HepG2 (cell line): ENCODE measurements at regions not wholly inside any gene's neighbourhood (a gene's known extent, or its start where the extent isn't known, plus 50 kb on each side); places are given as distances from the start of the nearest gene placed in this dataset.

Source experiments
- ATAC-seq: fragments of 200-7000 bp; cut with Tn5 transposase; 3 replicates; pipeline ENCODE4 v1.9.1; 2020; ENCODE audit warnings: mild to moderate bottlenecking, moderate library complexity
- BruUV-seq: library from RNA; stranded (reverse); fragments of 400-500 nt; replicated peaks from 2 replicates; lab custom pipeline; 2021; lab: Mats Ljungman, UMichigan
- CTCF ChIA-PET: fragments of 300-600 bp; formaldehyde crosslinking; extraction: SDS; loops from one replicate; lab custom pipeline; 2021; ENCODE audit warnings: low total read pairs, inconsistent platforms, low intra/inter-chr PET ratio; lab: Yijun Ruan, JAX
- POLR2A ChIA-PET: fragments of 350-600 bp; sonication (Branson Sonifier 250); formaldehyde crosslinking; loops from one replicate; lab custom pipeline; 2020; ENCODE audit warnings: antibody characterized with exemption, inconsistent platforms; lab: Yijun Ruan, JAX
- DNase-seq: peaks from one replicate; pipeline ENCODE4 v3.0.0-alpha.2; 2015; ENCODE audit warnings: low spot score
- FAIRE-seq: peaks from 3 replicates; lab custom pipeline; 2011; peaks lifted over from hg19 to GRCh38; lab: Jason Lieb, UNC
- H2AFZ ChIP-seq: one replicate; pipeline ENCODE4 v1.6.1; 2011; ENCODE audit warnings: low read length, inconsistent platforms
- H3K27ac ChIP-seq: fragments of 300-600 bp; 3 replicates; pipeline ENCODE4 v1.8.0; 2011; ENCODE audit warnings: mixed run types, mild to moderate bottlenecking, mixed read lengths, low read length, inconsistent platforms; ENCODE audit not compliant: insufficient read depth; ENCODE audit errors: extremely low read length
- H3K27me3 ChIP-seq, 2 experiments: fragments of 200-600 bp in 1 of 2; 2 replicates in 1 of 2; 3 replicates in 1 of 2; pipeline versions ENCODE4 v1.6.0 to v1.8.0; 2011; ENCODE audit warnings: low read length in 2 of 2, mild to moderate bottlenecking in 2 of 2, moderate library complexity in 2 of 2, inconsistent platforms in 1 of 2; ENCODE audit not compliant: insufficient read depth in 2 of 2, control insufficient read depth in 1 of 2
- H3K36me3 ChIP-seq, 2 experiments: fragments of 200-600 bp in 1 of 2; replicated peaks in 1 of 2; 2 replicates in 1 of 2; 3 replicates in 1 of 2; pipeline versions ENCODE4 v1.5.1 to v1.8.0; 2011; ENCODE audit warnings: low read length in 2 of 2, inconsistent platforms in 1 of 2; ENCODE audit not compliant: insufficient read depth in 2 of 2, control insufficient read depth in 1 of 2
- H3K4me1 ChIP-seq: 2 replicates; pipeline ENCODE4 v1.5.1; 2012; ENCODE audit warnings: low read length, inconsistent platforms; ENCODE audit not compliant: insufficient read depth
- H3K4me2 ChIP-seq: 2 replicates; pipeline ENCODE4 v1.6.0; 2011; ENCODE audit warnings: low read depth, low read length, inconsistent platforms
- H3K4me3 ChIP-seq, 3 experiments: fragments of 200-600 bp in 1 of 3; sonication (generic), shearing (Covaris generic) in 1 of 3; replicated peaks in 1 of 3; 2 replicates each; pipeline ENCODE4 v1.5.1; 2011 to 2016; ENCODE audit warnings: low read length in 3 of 3, inconsistent platforms in 2 of 3, low read depth in 2 of 3, mild to moderate bottlenecking in 2 of 3, control low read depth in 1 of 3, mixed read lengths in 1 of 3; ENCODE audit not compliant: insufficient read depth in 1 of 3
- H3K79me2 ChIP-seq: one replicate; pipeline ENCODE4 v1.6.1; 2011; ENCODE audit warnings: low read length, inconsistent platforms; ENCODE audit not compliant: insufficient read depth
- H3K9ac ChIP-seq: 2 replicates; pipeline ENCODE4 v1.6.0; 2011; ENCODE audit warnings: mild to moderate bottlenecking, low read depth, low read length, inconsistent platforms; ENCODE audit not compliant: insufficient read depth
- H3K9me3 ChIP-seq: 2 replicates; pipeline ENCODE4 v1.5.1; 2012; ENCODE audit warnings: mild to moderate bottlenecking, low read length
- H4K20me1 ChIP-seq: 2 replicates; pipeline ENCODE4 v1.6.0; 2011; ENCODE audit warnings: inconsistent platforms, mild to moderate bottlenecking, low read length, moderate library complexity; ENCODE audit not compliant: insufficient read depth
- PCBP2 ChIP-seq: fragments of 200-400 bp; formaldehyde crosslinking; optimal IDR thresholded peaks from 2 replicates; pipeline ENCODE3; 2018; ENCODE audit warnings: low read length, low read depth; ENCODE audit not compliant: poor library complexity, severe bottlenecking
- PHB2 ChIP-seq: fragments of 450-650 bp; IDR thresholded peaks from 2 replicates; pipeline ENCODE4 v1.6.1; 2018; ENCODE audit not compliant: partially characterized antibody
- ZBTB38 ChIP-seq: sonication (generic); formaldehyde crosslinking; IDR thresholded peaks from 2 replicates; pipeline ENCODE4 v1.5.1; 2020; ENCODE audit warnings: mild to moderate bottlenecking, missing genetic modification reagents
- ZNF160 ChIP-seq: sonication (generic); formaldehyde crosslinking; IDR thresholded peaks from 2 replicates; pipeline ENCODE4 v1.8.0; 2022; ENCODE audit warnings: mild to moderate bottlenecking, inconsistent platforms, missing genetic modification reagents
- WGBS: methylation state at CpG from one replicate; pipeline ENCODE4 v1.1.6; 2017; ENCODE audit warnings: low lambda C conversion rate; 5-methylcytosine and 5-hydroxymethylcytosine counted together
- in situ Hi-C: cut with HindIII; loops from 2 replicates; pipeline ENCODE4 v1.10.0; 2017; ENCODE audit warnings: low pct_unique_long_range_greater_than_20kb; ENCODE audit not compliant: extremely low pct_ligation_motif_present
- intact Hi-C: fragments of 100-400 bp; cut with micrococcal nuclease; formaldehyde crosslinking; loops from one replicate; pipeline ENCODE4 v1.10.0; 2022; ENCODE audit not compliant: unreplicated experiment
- TF ChIP-seq, protein P1 (sequence below): sonication (generic); formaldehyde crosslinking; IDR thresholded peaks from 2 replicates; pipeline ENCODE4 v1.4.0; 2020; ENCODE audit warnings: missing genetic modification reagents
- TF ChIP-seq, protein P2 (sequence below): sonication (generic); formaldehyde crosslinking; IDR thresholded peaks from 2 replicates; pipeline ENCODE4 v1.5.1; 2020; ENCODE audit warnings: mild to moderate bottlenecking, missing genetic modification reagents, borderline replicate concordance

DNA sequence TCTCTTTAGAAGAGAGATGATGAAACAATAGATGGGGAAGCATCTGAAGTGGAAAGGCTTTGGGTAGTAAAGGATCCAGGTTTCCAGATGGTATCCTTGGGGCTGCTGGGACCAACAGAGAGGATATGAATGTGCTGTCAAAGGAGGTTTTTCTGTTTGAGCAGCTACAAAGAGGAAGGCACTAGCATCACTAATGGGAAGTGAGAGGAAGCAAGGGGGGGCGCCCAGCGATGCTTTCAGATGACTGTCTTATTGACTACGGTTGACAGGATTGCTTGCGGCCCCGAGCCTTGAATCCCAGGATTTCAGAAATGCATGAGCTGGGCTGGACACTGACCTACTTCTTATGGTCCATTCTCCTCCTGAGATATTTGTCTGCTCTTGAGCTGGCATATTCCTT lies 103.8 kb upstream of the GALNT15 start:
- in situ Hi-C loops = no loop called here
- peak overlapping the region; percentile 46; the same call in 1 of the 2 replicates for H3K4me2 ChIP-seq
- TF ChIP-seq, protein P1, sequence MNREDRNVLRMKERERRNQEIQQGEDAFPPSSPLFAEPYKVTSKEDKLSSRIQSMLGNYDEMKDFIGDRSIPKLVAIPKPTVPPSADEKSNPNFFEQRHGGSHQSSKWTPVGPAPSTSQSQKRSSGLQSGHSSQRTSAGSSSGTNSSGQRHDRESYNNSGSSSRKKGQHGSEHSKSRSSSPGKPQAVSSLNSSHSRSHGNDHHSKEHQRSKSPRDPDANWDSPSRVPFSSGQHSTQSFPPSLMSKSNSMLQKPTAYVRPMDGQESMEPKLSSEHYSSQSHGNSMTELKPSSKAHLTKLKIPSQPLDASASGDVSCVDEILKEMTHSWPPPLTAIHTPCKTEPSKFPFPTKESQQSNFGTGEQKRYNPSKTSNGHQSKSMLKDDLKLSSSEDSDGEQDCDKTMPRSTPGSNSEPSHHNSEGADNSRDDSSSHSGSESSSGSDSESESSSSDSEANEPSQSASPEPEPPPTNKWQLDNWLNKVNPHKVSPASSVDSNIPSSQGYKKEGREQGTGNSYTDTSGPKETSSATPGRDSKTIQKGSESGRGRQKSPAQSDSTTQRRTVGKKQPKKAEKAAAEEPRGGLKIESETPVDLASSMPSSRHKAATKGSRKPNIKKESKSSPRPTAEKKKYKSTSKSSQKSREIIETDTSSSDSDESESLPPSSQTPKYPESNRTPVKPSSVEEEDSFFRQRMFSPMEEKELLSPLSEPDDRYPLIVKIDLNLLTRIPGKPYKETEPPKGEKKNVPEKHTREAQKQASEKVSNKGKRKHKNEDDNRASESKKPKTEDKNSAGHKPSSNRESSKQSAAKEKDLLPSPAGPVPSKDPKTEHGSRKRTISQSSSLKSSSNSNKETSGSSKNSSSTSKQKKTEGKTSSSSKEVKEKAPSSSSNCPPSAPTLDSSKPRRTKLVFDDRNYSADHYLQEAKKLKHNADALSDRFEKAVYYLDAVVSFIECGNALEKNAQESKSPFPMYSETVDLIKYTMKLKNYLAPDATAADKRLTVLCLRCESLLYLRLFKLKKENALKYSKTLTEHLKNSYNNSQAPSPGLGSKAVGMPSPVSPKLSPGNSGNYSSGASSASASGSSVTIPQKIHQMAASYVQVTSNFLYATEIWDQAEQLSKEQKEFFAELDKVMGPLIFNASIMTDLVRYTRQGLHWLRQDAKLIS (CRISPR knock-in tag) = no peak
- TF ChIP-seq ZNF160 (CRISPR knock-in tag) (no peak), PCBP2 (no peak), PHB2 (no peak), ZBTB38 (no peak)
- TF ChIP-seq, protein P2, sequence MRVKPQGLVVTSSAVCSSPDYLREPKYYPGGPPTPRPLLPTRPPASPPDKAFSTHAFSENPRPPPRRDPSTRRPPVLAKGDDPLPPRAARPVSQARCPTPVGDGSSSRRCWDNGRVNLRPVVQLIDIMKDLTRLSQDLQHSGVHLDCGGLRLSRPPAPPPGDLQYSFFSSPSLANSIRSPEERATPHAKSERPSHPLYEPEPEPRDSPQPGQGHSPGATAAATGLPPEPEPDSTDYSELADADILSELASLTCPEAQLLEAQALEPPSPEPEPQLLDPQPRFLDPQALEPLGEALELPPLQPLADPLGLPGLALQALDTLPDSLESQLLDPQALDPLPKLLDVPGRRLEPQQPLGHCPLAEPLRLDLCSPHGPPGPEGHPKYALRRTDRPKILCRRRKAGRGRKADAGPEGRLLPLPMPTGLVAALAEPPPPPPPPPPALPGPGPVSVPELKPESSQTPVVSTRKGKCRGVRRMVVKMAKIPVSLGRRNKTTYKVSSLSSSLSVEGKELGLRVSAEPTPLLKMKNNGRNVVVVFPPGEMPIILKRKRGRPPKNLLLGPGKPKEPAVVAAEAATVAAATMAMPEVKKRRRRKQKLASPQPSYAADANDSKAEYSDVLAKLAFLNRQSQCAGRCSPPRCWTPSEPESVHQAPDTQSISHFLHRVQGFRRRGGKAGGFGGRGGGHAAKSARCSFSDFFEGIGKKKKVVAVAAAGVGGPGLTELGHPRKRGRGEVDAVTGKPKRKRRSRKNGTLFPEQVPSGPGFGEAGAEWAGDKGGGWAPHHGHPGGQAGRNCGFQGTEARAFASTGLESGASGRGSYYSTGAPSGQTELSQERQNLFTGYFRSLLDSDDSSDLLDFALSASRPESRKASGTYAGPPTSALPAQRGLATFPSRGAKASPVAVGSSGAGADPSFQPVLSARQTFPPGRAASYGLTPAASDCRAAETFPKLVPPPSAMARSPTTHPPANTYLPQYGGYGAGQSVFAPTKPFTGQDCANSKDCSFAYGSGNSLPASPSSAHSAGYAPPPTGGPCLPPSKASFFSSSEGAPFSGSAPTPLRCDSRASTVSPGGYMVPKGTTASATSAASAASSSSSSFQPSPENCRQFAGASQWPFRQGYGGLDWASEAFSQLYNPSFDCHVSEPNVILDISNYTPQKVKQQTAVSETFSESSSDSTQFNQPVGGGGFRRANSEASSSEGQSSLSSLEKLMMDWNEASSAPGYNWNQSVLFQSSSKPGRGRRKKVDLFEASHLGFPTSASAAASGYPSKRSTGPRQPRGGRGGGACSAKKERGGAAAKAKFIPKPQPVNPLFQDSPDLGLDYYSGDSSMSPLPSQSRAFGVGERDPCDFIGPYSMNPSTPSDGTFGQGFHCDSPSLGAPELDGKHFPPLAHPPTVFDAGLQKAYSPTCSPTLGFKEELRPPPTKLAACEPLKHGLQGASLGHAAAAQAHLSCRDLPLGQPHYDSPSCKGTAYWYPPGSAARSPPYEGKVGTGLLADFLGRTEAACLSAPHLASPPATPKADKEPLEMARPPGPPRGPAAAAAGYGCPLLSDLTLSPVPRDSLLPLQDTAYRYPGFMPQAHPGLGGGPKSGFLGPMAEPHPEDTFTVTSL (CRISPR knock-in tag) = no peak
- TF ChIP-seq, all 625 proteins: peak for 0
- intact Hi-C loops = no loop called here
- FAIRE-seq (no peak), ATAC-seq (no peak), DNase-seq (no peak)
- no peaks in the 10 kb centered on the region for H3K36me3 ChIP-seq
- H3K4me1 ChIP-seq = peaks cover 41% of the 10 kb centered on the region
- no peaks in the 10 kb centered on the region; a peak in 1 of 5 replicates for H3K27me3 ChIP-seq
- H3K9me3 ChIP-seq = no peaks in the 10 kb centered on the region
- 42% methylated on average over 5 of the region's 5 CpGs for WGBS
- ChIA-PET POLR2A (interaction anchor here (1.5 to 4.0 kb wide), 3 partner anchors 11 to 181 kb away, joined by 4 to 60 read pairs (median 7); no protein-coding TSS in a partner anchor), CTCF (no interaction called here)
- H3K4me3 ChIP-seq = no peak overlapping the region
- H3K9ac ChIP-seq = no peak overlapping the region
- H3K79me2 ChIP-seq = no peaks in the 10 kb centered on the region
- BruUV-seq = no TSS peak
- no peak overlapping the region for H2AFZ ChIP-seq
- no peak overlapping the region for H3K27ac ChIP-seq
- H4K20me1 ChIP-seq = no peaks in the 10 kb centered on the region
